Hepatocyte (in vitro differentiated cells): ENCODE measurements at regions not wholly inside any gene's neighbourhood (a gene's known extent, or its start where the extent isn't known, plus 50 kb on each side); places are given as distances from the start of the nearest gene placed in this dataset.

Experiments used
- DNase-seq: peaks from one replicate; pipeline ENCODE4 v3.0.0-alpha.2; 2016; ENCODE audit warnings: low spot score
- H2AFZ ChIP-seq: fragments of 200-600 bp; sonication (generic); 2 replicates; pipeline ENCODE4 v1.6.0; 2016; ENCODE audit warnings: antibody characterized with exemption, mild to moderate bottlenecking
- H3K27ac ChIP-seq: fragments of 200-600 bp; sonication (generic); 2 replicates; pipeline ENCODE4 v1.5.1; 2016; ENCODE audit warnings: mild to moderate bottlenecking
- H3K27me3 ChIP-seq: fragments of 200-600 bp; sonication (generic); 2 replicates; pipeline ENCODE4 v1.6.1; 2016
- H3K36me3 ChIP-seq: fragments of 200-600 bp; sonication (generic); replicated peaks from 2 replicates; pipeline ENCODE4 v1.5.1; 2016; ENCODE audit warnings: low read depth; ENCODE audit not compliant: insufficient read depth
- H3K4me1 ChIP-seq: fragments of 200-600 bp; sonication (generic); 2 replicates; pipeline ENCODE4 v1.5.1; 2016; ENCODE audit warnings: mild to moderate bottlenecking, moderate library complexity; ENCODE audit not compliant: insufficient read depth
- H3K4me2 ChIP-seq: fragments of 200-600 bp; sonication (generic); 2 replicates; pipeline ENCODE4 v1.6.0; 2016
- H3K4me3 ChIP-seq: fragments of 200-600 bp; sonication (generic); 2 replicates; pipeline ENCODE4 v1.5.1; 2016; ENCODE audit warnings: mild to moderate bottlenecking
- H3K79me2 ChIP-seq: fragments of 200-600 bp; sonication (generic); 2 replicates; pipeline ENCODE4 v1.6.0; 2017; ENCODE audit warnings: mild to moderate bottlenecking
- H3K9me2 ChIP-seq: fragments of 200-600 bp; sonication (generic); replicated peaks from 2 replicates; pipeline ENCODE4 v1.6.0; 2017; ENCODE audit warnings: mild to moderate bottlenecking; ENCODE audit not compliant: insufficient read depth
- H3K9me3 ChIP-seq: fragments of 200-600 bp; sonication (generic); 2 replicates; pipeline ENCODE4 v1.5.1; 2016; ENCODE audit warnings: low read depth, mild to moderate bottlenecking
- H4K20me1 ChIP-seq: fragments of 200-600 bp; sonication (generic); 2 replicates; pipeline ENCODE4 v1.6.0; 2016; ENCODE audit warnings: mild to moderate bottlenecking; ENCODE audit not compliant: insufficient read depth, poor library complexity, severe bottlenecking
- CTCF ChIP-seq: fragments of 200-600 bp; sonication (generic); IDR thresholded peaks from 2 replicates; pipeline ENCODE4 v1.5.1; 2016; ENCODE audit warnings: antibody characterized with exemption, mild to moderate bottlenecking; ENCODE audit not compliant: poor library complexity
- EZH2 ChIP-seq: fragments of 200-600 bp; sonication (generic); IDR thresholded peaks from 2 replicates; pipeline ENCODE4 v1.6.1; 2016; ENCODE audit warnings: antibody characterized with exemption, mild to moderate bottlenecking, borderline replicate concordance
- EZH2phosphoT487 ChIP-seq: fragments of 200-600 bp; sonication (generic); IDR thresholded peaks from one replicate; pipeline ENCODE4 v1.6.1; 2018; ENCODE audit warnings: antibody characterized with exemption, mild to moderate bottlenecking, low read depth, moderate library complexity; ENCODE audit not compliant: unreplicated experiment, severe bottlenecking
- WGBS: methylation state at CpG from one replicate; pipeline ENCODE4 v1.1.6; 2016; ENCODE audit warnings: low lambda C conversion rate; ENCODE audit errors: missing lambda C conversion rate; 5-methylcytosine and 5-hydroxymethylcytosine counted together

GRCh38 chr16:54475019-54475601 is 188.5 kb upstream of the IRX3 start:
- Histone ChIP-seq H3K4me2 (no peak overlapping the region), H3K4me3 (no peak overlapping the region), H3K9me2 (no peaks in the 10 kb centered on the region), H3K27me3 (no peaks in the 10 kb centered on the region), H3K4me1 (no peaks in the 10 kb centered on the region), H2AFZ (no peak overlapping the region), H4K20me1 (no peaks in the 10 kb centered on the region), H3K27ac (no peak overlapping the region), H3K9me3 (no peaks in the 10 kb centered on the region), H3K79me2 (no peaks in the 10 kb centered on the region), H3K36me3 (no peaks in the 10 kb centered on the region)
- TF ChIP-seq EZH2phosphoT487: no peak
- TF ChIP-seq EZH2: no peak
- 71% methylated on average over 5 of the region's 5 CpGs for WGBS
- DNase-seq: no peak

- Histone ChIP-seq H3K4me1 (no peaks in the 10 kb centered on the region), H3K79me2 (no peaks in the 10 kb centered on the region), H3K36me3 (no peaks in the 10 kb centered on the region), H3K4me3 (no peak overlapping the region), H4K20me1 (no peaks in the 10 kb centered on the region), H3K27me3 (no peaks in the 10 kb centered on the region), H3K9me3 (no peaks in the 10 kb centered on the region), H3K27ac (no peak overlapping the region), H2AFZ (no peak overlapping the region), H3K9me2 (no peaks in the 10 kb centered on the region), H3K4me2 (no peak overlapping the region)
- DNase-seq: no peak
- WGBS: 73% methylated on average over 8 of the region's 8 CpGs
- TF ChIP-seq EZH2: no peak
- TF ChIP-seq EZH2phosphoT487: no peak
- TF ChIP-seq CTCF: no peak
Measured at GRCh38 chr16:54473226-54473993, 186.8 kb upstream of the IRX3 start.

- Histone ChIP-seq H3K9me3 (no peaks in the 10 kb centered on the region), H3K4me1 (no peaks in the 10 kb centered on the region), H4K20me1 (no peaks in the 10 kb centered on the region), H3K9me2 (no peaks in the 10 kb centered on the region), H2AFZ (no peak overlapping the region), H3K27me3 (no peaks in the 10 kb centered on the region), H3K79me2 (no peaks in the 10 kb centered on the region), H3K4me2 (no peak overlapping the region), H3K36me3 (no peaks in the 10 kb centered on the region), H3K4me3 (no peak overlapping the region), H3K27ac (no peak overlapping the region)
- WGBS: 96% methylated on average over 2 of the region's 2 CpGs
- TF ChIP-seq EZH2phosphoT487 (no peak), EZH2 (no peak), CTCF (no peak)
- DNase-seq: no peak
Measured at GRCh38 chr16:54467398-54467797, 180.8 kb upstream of the IRX3 start.

- Histone ChIP-seq H3K27me3 (no peaks in the 10 kb centered on the region), H4K20me1 (no peaks in the 10 kb centered on the region), H3K4me3 (no peak overlapping the region), H2AFZ (no peak overlapping the region), H3K9me2 (no peaks in the 10 kb centered on the region), H3K4me1 (no peaks in the 10 kb centered on the region), H3K27ac (no peak overlapping the region), H3K79me2 (no peaks in the 10 kb centered on the region), H3K36me3 (no peaks in the 10 kb centered on the region), H3K4me2 (no peak overlapping the region), H3K9me3 (no peaks in the 10 kb centered on the region)
- WGBS: 93% methylated on average over 3 of the region's 3 CpGs
- TF ChIP-seq CTCF: no peak
- no peak for TF ChIP-seq EZH2phosphoT487
- DNase-seq: no peak
Measured at GRCh38 chr16:54466233-54466632, 179.6 kb upstream of the IRX3 start.
